ENCODE measurements at regions not wholly inside any gene's neighbourhood (a gene's known extent, or its start where the extent isn't known, plus 50 kb on each side); places are given as distances from the start of the nearest gene placed in this dataset.

GRCh38 chr11:43573873-43574272, 106.7 kb upstream of the HSD17B12 start:
- TF ChIP-seq EZH2 (IDR thresholded peaks at IDR 0.05): no peak
- no peak for TF ChIP-seq POLR2AphosphoS5 (IDR thresholded peaks at IDR 0.05; ENCODE audit: borderline replicate concordance, low read depth, low read length)
